SK-N-SH treated with all-trans-retinoic acid at 6 μM for 48 hours (cell line): ENCODE measurements at regions not wholly inside any gene's neighbourhood (a gene's known extent, or its start where the extent isn't known, plus 50 kb on each side); places are given as distances from the start of the nearest gene placed in this dataset.

Experiments
- ATAC-seq: fragments of 200-7000 bp; cut with Tn5 transposase; 3 replicates; pipeline ENCODE4 v1.9.1; 2020; ENCODE audit warnings: mild to moderate bottlenecking, moderate library complexity
- ARNTL ChIP-seq: fragments of 450-650 bp; formaldehyde crosslinking; IDR thresholded peaks from 2 replicates; pipeline ENCODE4 v1.5.0; 2020; ENCODE audit warnings: low read depth, mild to moderate bottlenecking, moderate library complexity, borderline replicate concordance
- BACH2 ChIP-seq: fragments of 250-450 bp; sonication (Bioruptor Pico); IDR thresholded peaks from 2 replicates; pipeline ENCODE4 v1.9.0; 2021; ENCODE audit warnings: mild to moderate bottlenecking, borderline replicate concordance
- CSDC2 ChIP-seq: fragments of 250-450 bp; sonication (Bioruptor Pico); IDR thresholded peaks from 2 replicates; pipeline ENCODE4 v1.5.0; 2020; ENCODE audit warnings: mild to moderate bottlenecking, moderate library complexity
- GLIS3 ChIP-seq: fragments of 250-450 bp; sonication (Bioruptor Pico); IDR thresholded peaks from 2 replicates; pipeline ENCODE4 v1.5.0; 2020; ENCODE audit warnings: mild to moderate bottlenecking, moderate library complexity
- ISL1 ChIP-seq: fragments of 250-450 bp; sonication (Bioruptor Pico); IDR thresholded peaks from 2 replicates; pipeline ENCODE4 v2.1.2; 2022; ENCODE audit warnings: mild to moderate bottlenecking, moderate library complexity
- PPARA ChIP-seq: fragments of 250-450 bp; sonication (Bioruptor Pico); IDR thresholded peaks from 2 replicates; pipeline ENCODE4 v1.5.0; 2020; ENCODE audit warnings: mild to moderate bottlenecking, borderline replicate concordance
- RARB ChIP-seq: fragments of 250-450 bp; sonication (Bioruptor Pico); IDR thresholded peaks from 2 replicates; pipeline ENCODE4 v1.8.0; 2021; ENCODE audit warnings: mild to moderate bottlenecking, moderate library complexity
- SNAI2 ChIP-seq: fragments of 250-450 bp; sonication (Bioruptor Pico); IDR thresholded peaks from 2 replicates; pipeline ENCODE4 v1.5.0; 2020; ENCODE audit warnings: mild to moderate bottlenecking, moderate library complexity
- TCF4 ChIP-seq: fragments of 250-450 bp; sonication (Bioruptor Pico); IDR thresholded peaks from 2 replicates; pipeline ENCODE4 v1.8.0; 2021; ENCODE audit warnings: mild to moderate bottlenecking, moderate library complexity, borderline replicate concordance
- TOX ChIP-seq: fragments of 250-450 bp; sonication (Bioruptor Pico); IDR thresholded peaks from 2 replicates; pipeline ENCODE4 v1.8.0; 2021; ENCODE audit warnings: mild to moderate bottlenecking, moderate library complexity, borderline replicate concordance
- ZC3H10 ChIP-seq: fragments of 250-450 bp; sonication (Bioruptor Pico); IDR thresholded peaks from 2 replicates; pipeline ENCODE4 v1.5.1; 2021; ENCODE audit warnings: mild to moderate bottlenecking, moderate library complexity
- ZFP3 ChIP-seq: fragments of 250-450 bp; sonication (Bioruptor Pico); IDR thresholded peaks from 2 replicates; pipeline ENCODE4 v1.5.0; 2020; ENCODE audit warnings: mild to moderate bottlenecking, moderate library complexity
- ZNF565 ChIP-seq: fragments of 450-650 bp; formaldehyde crosslinking; conservative IDR thresholded peaks from 2 replicates; pipeline ENCODE4 v1.5.0; 2020; ENCODE audit warnings: low read depth, mild to moderate bottlenecking, moderate library complexity
- ZNF70 ChIP-seq: fragments of 450-650 bp; formaldehyde crosslinking; IDR thresholded peaks from 2 replicates; pipeline ENCODE4 v1.5.0; 2020; ENCODE audit warnings: mild to moderate bottlenecking, moderate library complexity
- ZNF8 ChIP-seq: fragments of 450-650 bp; formaldehyde crosslinking; IDR thresholded peaks from 2 replicates; pipeline ENCODE4 v1.5.0; 2020; ENCODE audit warnings: mild to moderate bottlenecking, moderate library complexity
- TF ChIP-seq, protein P1 (sequence below): fragments of 250-450 bp; sonication (Bioruptor Pico); IDR thresholded peaks from 2 replicates; pipeline ENCODE4 v1.5.1; 2020; ENCODE audit warnings: low read depth, mild to moderate bottlenecking, moderate library complexity
- TF ChIP-seq, protein P2 (sequence below): fragments of 250-450 bp; sonication (Bioruptor Pico); IDR thresholded peaks from 2 replicates; pipeline ENCODE4 v1.5.0; 2020; ENCODE audit warnings: mild to moderate bottlenecking, moderate library complexity
- TF ChIP-seq, protein P3 (sequence below): fragments of 250-450 bp; sonication (Bioruptor Pico); IDR thresholded peaks from 2 replicates; pipeline ENCODE4 v1.8.0; 2021; ENCODE audit warnings: low read depth, mild to moderate bottlenecking, moderate library complexity, borderline replicate concordance
- TF ChIP-seq, protein P4 (sequence below): fragments of 250-450 bp; sonication (Bioruptor Pico); IDR thresholded peaks from 2 replicates; pipeline ENCODE4 v1.8.0; 2020; ENCODE audit warnings: mild to moderate bottlenecking, moderate library complexity, borderline replicate concordance
- TF ChIP-seq, protein P5 (sequence below): fragments of 250-450 bp; sonication (Bioruptor Pico); IDR thresholded peaks from 2 replicates; pipeline ENCODE4 v1.5.1; 2021; ENCODE audit warnings: mild to moderate bottlenecking, moderate library complexity

- no peak for ATAC-seq
- TF ChIP-seq ZFP3 = no peak
- no peak for TF ChIP-seq GLIS3 (CRISPR knock-in tag)
- TF ChIP-seq ZNF565 (CRISPR knock-in tag) = no peak
- TF ChIP-seq, protein P1, sequence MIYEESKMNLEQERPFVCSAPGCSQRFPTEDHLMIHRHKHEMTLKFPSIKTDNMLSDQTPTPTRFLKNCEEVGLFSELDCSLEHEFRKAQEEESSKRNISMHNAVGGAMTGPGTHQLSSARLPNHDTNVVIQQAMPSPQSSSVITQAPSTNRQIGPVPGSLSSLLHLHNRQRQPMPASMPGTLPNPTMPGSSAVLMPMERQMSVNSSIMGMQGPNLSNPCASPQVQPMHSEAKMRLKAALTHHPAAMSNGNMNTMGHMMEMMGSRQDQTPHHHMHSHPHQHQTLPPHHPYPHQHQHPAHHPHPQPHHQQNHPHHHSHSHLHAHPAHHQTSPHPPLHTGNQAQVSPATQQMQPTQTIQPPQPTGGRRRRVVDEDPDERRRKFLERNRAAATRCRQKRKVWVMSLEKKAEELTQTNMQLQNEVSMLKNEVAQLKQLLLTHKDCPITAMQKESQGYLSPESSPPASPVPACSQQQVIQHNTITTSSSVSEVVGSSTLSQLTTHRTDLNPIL (CRISPR knock-in tag) = no peak
Measured at GRCh38 chr10:35906155-35906554, 264.1 kb upstream of the FZD8 start.

DNA sequence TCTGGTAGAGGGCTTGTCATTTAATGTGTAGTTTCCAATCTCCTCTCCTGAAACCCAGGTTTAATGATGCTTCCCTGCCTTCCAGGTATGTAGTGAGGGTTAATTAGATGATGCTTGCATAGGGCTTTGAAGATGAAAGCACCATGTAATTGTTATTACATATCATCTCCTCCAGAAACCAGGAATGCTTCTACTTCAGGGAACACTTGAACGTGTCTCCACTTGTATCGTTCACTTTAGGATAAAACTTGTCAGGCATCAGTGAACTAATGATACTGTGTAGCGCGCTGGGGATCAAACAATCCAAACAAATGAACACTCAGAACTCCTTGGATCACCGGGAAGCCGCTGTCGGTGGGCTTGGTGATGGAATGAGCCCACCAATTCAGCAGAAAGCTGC lies 260.9 kb upstream of the FZD8 start:
- ATAC-seq = no peak
- no peak for TF ChIP-seq RARB
- no peak for TF ChIP-seq TOX (CRISPR knock-in tag)
- TF ChIP-seq ZNF8 (CRISPR knock-in tag) = no peak
- TF ChIP-seq TCF4 (CRISPR knock-in tag) = no peak

DNA sequence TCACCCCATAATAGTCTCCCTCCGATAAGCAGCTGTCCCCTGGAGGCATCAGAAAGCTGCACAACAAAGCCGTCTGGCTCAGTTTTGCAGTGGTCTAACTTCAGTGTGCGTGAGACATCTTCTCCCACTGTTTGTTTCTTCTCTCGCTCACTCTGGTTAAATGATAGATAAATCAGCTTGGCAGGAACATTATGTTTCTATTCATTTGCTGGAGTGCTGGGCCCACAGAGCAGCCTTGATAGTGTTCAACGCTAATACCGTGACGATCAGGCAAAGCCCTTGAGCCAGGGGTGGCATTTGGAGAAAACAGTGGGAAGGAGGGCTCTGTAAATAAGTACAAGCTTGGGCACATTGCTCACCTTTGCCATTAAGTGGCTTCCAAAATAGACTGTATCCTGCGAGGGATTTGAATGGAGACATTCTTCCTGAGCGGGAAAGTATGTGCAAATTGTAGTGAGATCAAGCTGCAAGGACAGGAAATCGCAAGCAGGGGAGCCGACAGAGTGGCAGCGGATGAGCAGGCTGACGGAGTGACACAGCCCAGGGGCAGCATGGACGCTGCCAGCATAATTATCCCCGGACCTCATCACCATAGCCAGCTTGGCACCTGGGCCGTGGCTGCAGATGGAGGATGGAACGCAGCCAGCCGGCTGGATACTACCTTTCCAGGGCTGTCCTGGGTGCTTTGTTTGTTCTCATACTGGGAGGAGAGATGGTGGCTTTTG lies 256.8 kb upstream of the FZD8 start:
- TF ChIP-seq ZNF70 = no peak
- TF ChIP-seq GLIS3 (CRISPR knock-in tag) = no peak
- TF ChIP-seq, protein P2, sequence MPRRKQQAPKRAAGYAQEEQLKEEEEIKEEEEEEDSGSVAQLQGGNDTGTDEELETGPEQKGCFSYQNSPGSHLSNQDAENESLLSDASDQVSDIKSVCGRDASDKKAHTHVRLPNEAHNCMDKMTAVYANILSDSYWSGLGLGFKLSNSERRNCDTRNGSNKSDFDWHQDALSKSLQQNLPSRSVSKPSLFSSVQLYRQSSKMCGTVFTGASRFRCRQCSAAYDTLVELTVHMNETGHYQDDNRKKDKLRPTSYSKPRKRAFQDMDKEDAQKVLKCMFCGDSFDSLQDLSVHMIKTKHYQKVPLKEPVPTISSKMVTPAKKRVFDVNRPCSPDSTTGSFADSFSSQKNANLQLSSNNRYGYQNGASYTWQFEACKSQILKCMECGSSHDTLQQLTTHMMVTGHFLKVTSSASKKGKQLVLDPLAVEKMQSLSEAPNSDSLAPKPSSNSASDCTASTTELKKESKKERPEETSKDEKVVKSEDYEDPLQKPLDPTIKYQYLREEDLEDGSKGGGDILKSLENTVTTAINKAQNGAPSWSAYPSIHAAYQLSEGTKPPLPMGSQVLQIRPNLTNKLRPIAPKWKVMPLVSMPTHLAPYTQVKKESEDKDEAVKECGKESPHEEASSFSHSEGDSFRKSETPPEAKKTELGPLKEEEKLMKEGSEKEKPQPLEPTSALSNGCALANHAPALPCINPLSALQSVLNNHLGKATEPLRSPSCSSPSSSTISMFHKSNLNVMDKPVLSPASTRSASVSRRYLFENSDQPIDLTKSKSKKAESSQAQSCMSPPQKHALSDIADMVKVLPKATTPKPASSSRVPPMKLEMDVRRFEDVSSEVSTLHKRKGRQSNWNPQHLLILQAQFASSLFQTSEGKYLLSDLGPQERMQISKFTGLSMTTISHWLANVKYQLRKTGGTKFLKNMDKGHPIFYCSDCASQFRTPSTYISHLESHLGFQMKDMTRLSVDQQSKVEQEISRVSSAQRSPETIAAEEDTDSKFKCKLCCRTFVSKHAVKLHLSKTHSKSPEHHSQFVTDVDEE (CRISPR knock-in tag) = no peak
- no peak for TF ChIP-seq ZNF565 (CRISPR knock-in tag)
- no peak for TF ChIP-seq CSDC2
- TF ChIP-seq, protein P1 (CRISPR knock-in tag) = no peak
- no peak for TF ChIP-seq ZNF8 (CRISPR knock-in tag)
- TF ChIP-seq, protein P3, sequence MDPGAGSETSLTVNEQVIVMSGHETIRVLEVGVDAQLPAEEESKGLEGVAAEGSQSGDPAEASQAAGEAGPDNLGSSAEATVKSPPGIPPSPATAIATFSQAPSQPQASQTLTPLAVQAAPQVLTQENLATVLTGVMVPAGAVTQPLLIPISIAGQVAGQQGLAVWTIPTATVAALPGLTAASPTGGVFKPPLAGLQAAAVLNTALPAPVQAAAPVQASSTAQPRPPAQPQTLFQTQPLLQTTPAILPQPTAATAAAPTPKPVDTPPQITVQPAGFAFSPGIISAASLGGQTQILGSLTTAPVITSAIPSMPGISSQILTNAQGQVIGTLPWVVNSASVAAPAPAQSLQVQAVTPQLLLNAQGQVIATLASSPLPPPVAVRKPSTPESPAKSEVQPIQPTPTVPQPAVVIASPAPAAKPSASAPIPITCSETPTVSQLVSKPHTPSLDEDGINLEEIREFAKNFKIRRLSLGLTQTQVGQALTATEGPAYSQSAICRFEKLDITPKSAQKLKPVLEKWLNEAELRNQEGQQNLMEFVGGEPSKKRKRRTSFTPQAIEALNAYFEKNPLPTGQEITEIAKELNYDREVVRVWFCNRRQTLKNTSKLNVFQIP = no peak
- TF ChIP-seq BACH2 (CRISPR knock-in tag) = no peak
- TF ChIP-seq PPARA (CRISPR knock-in tag) = no peak
- no peak for TF ChIP-seq ARNTL (CRISPR knock-in tag)
- TF ChIP-seq, protein P4, sequence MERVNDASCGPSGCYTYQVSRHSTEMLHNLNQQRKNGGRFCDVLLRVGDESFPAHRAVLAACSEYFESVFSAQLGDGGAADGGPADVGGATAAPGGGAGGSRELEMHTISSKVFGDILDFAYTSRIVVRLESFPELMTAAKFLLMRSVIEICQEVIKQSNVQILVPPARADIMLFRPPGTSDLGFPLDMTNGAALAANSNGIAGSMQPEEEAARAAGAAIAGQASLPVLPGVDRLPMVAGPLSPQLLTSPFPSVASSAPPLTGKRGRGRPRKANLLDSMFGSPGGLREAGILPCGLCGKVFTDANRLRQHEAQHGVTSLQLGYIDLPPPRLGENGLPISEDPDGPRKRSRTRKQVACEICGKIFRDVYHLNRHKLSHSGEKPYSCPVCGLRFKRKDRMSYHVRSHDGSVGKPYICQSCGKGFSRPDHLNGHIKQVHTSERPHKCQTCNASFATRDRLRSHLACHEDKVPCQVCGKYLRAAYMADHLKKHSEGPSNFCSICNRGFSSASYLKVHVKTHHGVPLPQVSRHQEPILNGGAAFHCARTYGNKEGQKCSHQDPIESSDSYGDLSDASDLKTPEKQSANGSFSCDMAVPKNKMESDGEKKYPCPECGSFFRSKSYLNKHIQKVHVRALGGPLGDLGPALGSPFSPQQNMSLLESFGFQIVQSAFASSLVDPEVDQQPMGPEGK (CRISPR knock-in tag) = no peak
- TF ChIP-seq ISL1 (CRISPR knock-in tag) = no peak
- no peak for TF ChIP-seq SNAI2
- TF ChIP-seq ZC3H10 = no peak
- TF ChIP-seq TOX (CRISPR knock-in tag) = no peak
- no peak for TF ChIP-seq RARB
- no peak for TF ChIP-seq ZFP3
- TF ChIP-seq, protein P5, sequence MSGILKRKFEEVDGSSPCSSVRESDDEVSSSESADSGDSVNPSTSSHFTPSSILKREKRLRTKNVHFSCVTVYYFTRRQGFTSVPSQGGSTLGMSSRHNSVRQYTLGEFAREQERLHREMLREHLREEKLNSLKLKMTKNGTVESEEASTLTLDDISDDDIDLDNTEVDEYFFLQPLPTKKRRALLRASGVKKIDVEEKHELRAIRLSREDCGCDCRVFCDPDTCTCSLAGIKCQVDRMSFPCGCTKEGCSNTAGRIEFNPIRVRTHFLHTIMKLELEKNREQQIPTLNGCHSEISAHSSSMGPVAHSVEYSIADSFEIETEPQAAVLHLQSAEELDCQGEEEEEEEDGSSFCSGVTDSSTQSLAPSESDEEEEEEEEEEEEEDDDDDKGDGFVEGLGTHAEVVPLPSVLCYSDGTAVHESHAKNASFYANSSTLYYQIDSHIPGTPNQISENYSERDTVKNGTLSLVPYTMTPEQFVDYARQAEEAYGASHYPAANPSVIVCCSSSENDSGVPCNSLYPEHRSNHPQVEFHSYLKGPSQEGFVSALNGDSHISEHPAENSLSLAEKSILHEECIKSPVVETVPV (CRISPR knock-in tag) = no peak
- no peak; the same call in 2 of the 3 replicates for ATAC-seq
